Common myeloid progenitor, CD34-positive (primary cell): ENCODE measurements at regions not wholly inside any gene's neighbourhood (a gene's known extent, or its start where the extent isn't known, plus 50 kb on each side); places are given as distances from the start of the nearest gene placed in this dataset.
A peak's percentile ranks its signal among the peaks of the same experiment; 100 is the strongest.

Source experiments
- CTCF ChIA-PET: fragments of 350-600 bp; sonication (Branson Sonifier 250); formaldehyde crosslinking; loops from one replicate; lab custom pipeline; 2021; ENCODE audit warnings: antibody characterized with exemption; lab: Charles Lee
- POLR2A ChIA-PET: fragments of 350-600 bp; sonication (Branson Sonifier 250); formaldehyde crosslinking; loops from one replicate; lab custom pipeline; 2021; ENCODE audit warnings: antibody characterized with exemption; lab: Charles Lee
- DNase-seq, 3 donors: peaks; one replicate each; pipeline versions ENCODE4 v3.0.0 to v3.0.0-alpha.2; 2013
- H3K27ac ChIP-seq, 2 experiments: 1 replicate in 1 of 2; 2 replicates in 1 of 2; pipeline ENCODE4 v1.7.0; 2013; ENCODE audit warnings: inconsistent platforms in 2 of 2, low read length in 2 of 2, mild to moderate bottlenecking in 2 of 2, low read depth in 1 of 2, moderate library complexity in 1 of 2; ENCODE audit not compliant: severe bottlenecking in 2 of 2, insufficient read depth in 1 of 2, poor library complexity in 1 of 2
- H3K27me3 ChIP-seq, 5 experiments: replicated peaks in 2 of 5; 1 replicate in 3 of 5; 2 replicates in 2 of 5; pipeline versions ENCODE4 v1.6.1 to v1.7.0; 2013; ENCODE audit warnings: low read length in 4 of 5, mild to moderate bottlenecking in 2 of 5, moderate library complexity in 2 of 5, inconsistent platforms in 1 of 5; ENCODE audit not compliant: insufficient read depth in 5 of 5, control insufficient read depth in 4 of 5
- H3K36me3 ChIP-seq, 4 experiments: 1 replicate in 2 of 4; 2 replicates in 2 of 4; pipeline versions ENCODE4 v1.6.1 to v1.7.0; 2013; ENCODE audit warnings: low read length in 3 of 4, control low read depth in 1 of 4, mild to moderate bottlenecking in 1 of 4; ENCODE audit not compliant: control insufficient read depth in 4 of 4, insufficient read depth in 4 of 4
- H3K4me1 ChIP-seq, 4 experiments: 1 replicate in 3 of 4; 2 replicates in 1 of 4; pipeline versions ENCODE4 v1.6.1 to v1.7.1; 2013; ENCODE audit warnings: low read length in 3 of 4, mild to moderate bottlenecking in 3 of 4, control low read depth in 1 of 4, inconsistent platforms in 1 of 4, moderate library complexity in 1 of 4; ENCODE audit not compliant: control insufficient read depth in 4 of 4, insufficient read depth in 4 of 4; ENCODE audit errors: control extremely low read depth in 1 of 4
- H3K4me3 ChIP-seq, 7 experiments: 1 replicate in 4 of 7; 2 replicates in 3 of 7; pipeline versions ENCODE4 v1.5.1 to v1.7.0; 2013; ENCODE audit warnings: mild to moderate bottlenecking in 7 of 7, low read length in 6 of 7, moderate library complexity in 6 of 7, inconsistent platforms in 2 of 7, low read depth in 2 of 7, control low read depth in 1 of 7; ENCODE audit not compliant: insufficient read depth in 4 of 7, control insufficient read depth in 1 of 7; ENCODE audit errors: extremely low read depth in 1 of 7
- H3K9me3 ChIP-seq, 5 experiments: 1 replicate in 4 of 5; 2 replicates in 1 of 5; pipeline versions ENCODE4 v1.6.1 to v1.7.1; 2013; ENCODE audit warnings: low read length in 4 of 5, mild to moderate bottlenecking in 2 of 5, inconsistent platforms in 1 of 5, low read depth in 1 of 5, moderate library complexity in 1 of 5; ENCODE audit not compliant: control insufficient read depth in 4 of 5, insufficient read depth in 2 of 5; ENCODE audit errors: control extremely low read depth in 1 of 5
- WGBS: methylation state at CpG from one replicate; pipeline ENCODE4 v1.1.5; 2013; ENCODE audit not compliant: insufficient coverage; 5-methylcytosine and 5-hydroxymethylcytosine counted together

DNA sequence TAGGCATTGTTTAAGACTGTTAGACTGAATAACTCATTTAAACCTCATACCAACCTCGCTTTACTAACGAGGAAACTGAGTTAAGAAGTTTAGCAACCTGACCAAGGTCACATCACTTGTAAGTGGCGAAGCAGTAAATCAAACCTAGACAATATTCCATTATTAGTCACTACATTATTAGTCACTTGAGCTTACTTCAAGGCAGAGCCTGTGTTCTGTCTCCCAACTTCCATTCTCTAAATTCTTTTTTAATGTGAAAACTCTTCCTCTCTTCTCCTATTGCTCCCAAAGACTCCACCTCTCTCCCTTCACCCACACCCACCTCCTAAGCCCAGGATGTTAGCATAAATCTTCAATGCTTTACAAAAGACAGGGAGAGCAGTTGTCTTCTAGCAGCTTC lies 156.5 kb downstream of the ARL6IP6 start:
- ChIA-PET POLR2A (no interaction called here), CTCF (no interaction called here)
- no peaks in the 10 kb centered on the region for H3K9me3 ChIP-seq
- no peaks in the 10 kb centered on the region for H3K27me3 ChIP-seq
- H3K4me3 ChIP-seq, result no peak overlapping the region
- DNase-seq, result no peak
- no peaks in the 10 kb centered on the region for H3K4me1 ChIP-seq
- H3K27ac ChIP-seq, result no peak overlapping the region
- no peaks in the 10 kb centered on the region for H3K36me3 ChIP-seq
- 97% methylated on average over 3 of the region's 3 CpGs for WGBS

DNA sequence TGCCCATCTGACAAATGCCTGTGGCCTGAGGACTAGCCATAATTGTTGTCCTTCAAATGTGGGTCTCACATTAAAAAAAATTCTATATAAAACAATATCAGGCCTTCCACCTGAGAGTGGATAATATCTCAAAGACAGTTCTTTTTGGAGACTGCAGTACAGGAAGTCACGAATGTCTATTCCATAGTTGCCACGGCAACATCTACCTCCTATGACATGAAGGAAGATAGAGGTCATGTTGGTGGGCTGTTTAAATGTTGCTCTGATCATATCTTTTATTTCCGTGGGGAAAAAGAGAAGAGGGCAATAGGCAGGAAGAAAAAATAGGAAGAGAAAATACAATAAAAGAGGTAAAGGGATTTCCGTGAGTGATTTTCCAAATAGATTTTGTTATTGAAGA lies 151.8 kb downstream of the ARL6IP6 start:
- WGBS, result 83% methylated on average over 4 of the region's 4 CpGs
- Histone ChIP-seq H3K4me3 (no peak overlapping the region), H3K27ac (no peak overlapping the region), H3K4me1 (no peaks in the 10 kb centered on the region), H3K9me3 (no peaks in the 10 kb centered on the region), H3K27me3 (no peaks in the 10 kb centered on the region), H3K36me3 (no peaks in the 10 kb centered on the region)
- ChIA-PET CTCF (no interaction called here), POLR2A (no interaction called here)
- DNase-seq, result no peak

DNA sequence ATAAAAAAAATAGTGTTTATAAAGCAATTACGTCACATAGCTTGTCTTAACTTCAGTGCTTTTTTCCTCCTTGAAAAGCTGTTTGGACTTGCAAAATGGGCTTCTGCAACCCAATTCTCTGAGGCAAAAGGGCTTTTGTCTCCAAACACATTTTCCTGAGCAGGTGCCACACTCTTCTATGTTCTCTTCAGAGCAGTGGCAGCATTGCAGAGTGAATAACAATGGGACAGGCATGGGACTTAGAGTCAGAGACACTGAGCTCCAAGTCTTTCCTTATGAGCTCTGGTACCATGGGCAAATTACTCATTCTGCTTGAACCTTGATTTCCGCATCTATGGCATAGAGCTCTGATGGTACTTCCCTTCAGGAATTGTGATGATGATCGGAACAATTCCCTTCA lies 149.0 kb downstream of the ARL6IP6 start:
- H3K4me1 ChIP-seq, result no peaks in the 10 kb centered on the region
- no peak for DNase-seq
- H3K4me3 ChIP-seq, result no peak overlapping the region
- H3K36me3 ChIP-seq, result no peaks in the 10 kb centered on the region
- POLR2A ChIA-PET, result no interaction called here
- WGBS, result 78% methylated on average over 1 of the region's 3 CpGs
- no peak overlapping the region for H3K27ac ChIP-seq
- CTCF ChIA-PET, result no interaction called here
- H3K27me3 ChIP-seq, result no peaks in the 10 kb centered on the region
- H3K9me3 ChIP-seq, result peaks cover 0 to 10% (median 5%) of the 10 kb centered on the region in 5 experiments

DNA sequence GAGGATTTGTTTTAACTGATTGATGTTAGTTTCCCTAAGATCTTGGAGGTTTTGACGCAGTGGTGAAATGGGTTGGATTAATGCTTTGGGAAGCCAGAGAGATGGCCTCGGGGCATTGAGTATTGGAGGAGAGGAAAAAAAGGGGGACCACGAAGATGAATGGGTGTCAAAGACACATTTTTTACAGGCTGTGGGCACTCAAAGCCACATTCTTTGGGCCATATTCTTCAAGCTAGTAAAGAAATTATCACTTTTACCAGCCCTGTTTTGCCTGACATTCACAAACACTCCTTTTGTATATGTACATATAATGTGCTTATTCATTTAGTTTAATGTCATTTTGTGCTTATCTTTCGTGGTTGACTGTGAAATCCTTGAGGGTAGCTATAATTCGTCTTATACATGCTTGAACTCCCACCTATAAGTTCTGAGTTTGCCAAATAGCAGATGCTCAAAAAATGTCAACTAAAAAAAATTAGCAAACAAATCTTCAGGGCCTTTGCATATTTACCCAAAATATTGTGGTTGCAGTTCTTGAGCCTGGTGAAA lies 146.3 kb downstream of the ARL6IP6 start:
- H3K36me3 ChIP-seq, result no peaks in the 10 kb centered on the region
- H3K27ac ChIP-seq, result no peak overlapping the region
- H3K27me3 ChIP-seq, result no peaks in the 10 kb centered on the region
- no peak overlapping the region for H3K4me3 ChIP-seq
- no peak for DNase-seq
- POLR2A ChIA-PET, result no interaction called here
- CTCF ChIA-PET, result no interaction called here
- peaks cover 0 to 15% (median 5%) of the 10 kb centered on the region in 5 experiments for H3K9me3 ChIP-seq
- H3K4me1 ChIP-seq, result no peaks in the 10 kb centered on the region
- WGBS, result no CpG with 5 or more reads among the region's 5 CpGs

DNA sequence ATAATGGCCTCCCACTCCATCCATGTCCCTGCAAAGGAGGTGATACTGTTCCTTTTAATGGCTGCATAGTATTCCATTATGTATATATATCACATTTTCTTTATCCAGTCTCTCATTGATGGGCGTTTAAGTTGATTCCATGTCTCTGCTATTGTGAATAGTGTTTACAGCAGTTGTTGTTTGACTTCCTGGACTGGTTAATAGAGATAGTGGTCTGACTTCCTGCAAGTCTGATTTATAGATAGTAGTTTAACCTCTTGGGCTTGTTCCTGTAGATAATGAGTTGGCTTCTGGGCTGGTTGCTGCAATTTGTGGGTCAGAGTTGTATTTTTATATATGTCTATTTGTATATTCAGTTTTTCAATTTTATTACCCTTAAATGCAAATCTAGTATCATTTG lies 145.4 kb downstream of the ARL6IP6 start:
- H3K9me3 ChIP-seq, result peaks cover 0 to 15% (median 5%) of the 10 kb centered on the region in 5 experiments
- H3K27me3 ChIP-seq, result no peaks in the 10 kb centered on the region
- no peaks in the 10 kb centered on the region for H3K36me3 ChIP-seq
- no peaks in the 10 kb centered on the region for H3K4me1 ChIP-seq
- no peak overlapping the region for H3K27ac ChIP-seq
- ChIA-PET POLR2A (no interaction called here), CTCF (no interaction called here)
- DNase-seq, result no peak
- no peak overlapping the region for H3K4me3 ChIP-seq
- no CpG with 5 or more reads among the region's 1 CpG for WGBS

DNA sequence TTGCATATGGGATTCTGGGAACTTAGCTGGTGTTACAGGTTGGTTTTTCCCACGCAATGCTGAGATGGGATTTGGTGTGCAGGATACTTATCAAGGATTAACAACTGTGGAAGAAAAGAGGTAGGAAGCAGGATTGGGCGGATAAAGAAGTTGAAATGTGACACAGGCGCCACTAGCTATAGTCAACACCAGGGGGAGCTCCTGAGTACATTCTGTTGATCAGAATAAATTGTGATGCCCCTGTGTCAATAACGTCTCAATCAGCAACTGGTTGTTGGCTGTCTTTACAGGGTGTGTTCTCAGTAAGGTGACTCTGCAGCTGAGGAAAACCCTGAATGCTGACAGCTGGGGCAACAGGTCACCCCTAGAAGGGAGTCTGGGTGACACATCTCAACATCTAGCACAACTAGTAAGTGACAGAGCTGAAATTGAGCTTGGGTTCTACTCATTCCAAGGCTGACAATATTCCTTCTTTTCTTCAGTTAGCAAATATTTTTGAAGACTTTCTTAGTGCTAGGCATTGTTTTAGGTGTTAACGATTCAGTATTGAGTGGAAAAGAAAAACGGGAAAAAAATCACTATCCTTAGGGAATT lies 143.0 kb downstream of the ARL6IP6 start:
- WGBS, result 61% methylated on average over 4 of the region's 6 CpGs
- Histone ChIP-seq H3K27ac (no peak overlapping the region), H3K27me3 (no peaks in the 10 kb centered on the region), H3K9me3 (peaks cover 0 to 15% (median 5%) of the 10 kb centered on the region in 5 experiments), H3K36me3 (no peaks in the 10 kb centered on the region), H3K4me1 (no peaks in the 10 kb centered on the region), H3K4me3 (no peak overlapping the region)
- POLR2A ChIA-PET, result no interaction called here
- CTCF ChIA-PET, result interaction anchor here (0.6 to 1.4 kb wide), 5 partner anchors 11 to 659 kb away, joined by 3 read pairs; no protein-coding TSS in a partner anchor
- DNase-seq, result peak; percentile 5 to 9 (median 7)

DNA sequence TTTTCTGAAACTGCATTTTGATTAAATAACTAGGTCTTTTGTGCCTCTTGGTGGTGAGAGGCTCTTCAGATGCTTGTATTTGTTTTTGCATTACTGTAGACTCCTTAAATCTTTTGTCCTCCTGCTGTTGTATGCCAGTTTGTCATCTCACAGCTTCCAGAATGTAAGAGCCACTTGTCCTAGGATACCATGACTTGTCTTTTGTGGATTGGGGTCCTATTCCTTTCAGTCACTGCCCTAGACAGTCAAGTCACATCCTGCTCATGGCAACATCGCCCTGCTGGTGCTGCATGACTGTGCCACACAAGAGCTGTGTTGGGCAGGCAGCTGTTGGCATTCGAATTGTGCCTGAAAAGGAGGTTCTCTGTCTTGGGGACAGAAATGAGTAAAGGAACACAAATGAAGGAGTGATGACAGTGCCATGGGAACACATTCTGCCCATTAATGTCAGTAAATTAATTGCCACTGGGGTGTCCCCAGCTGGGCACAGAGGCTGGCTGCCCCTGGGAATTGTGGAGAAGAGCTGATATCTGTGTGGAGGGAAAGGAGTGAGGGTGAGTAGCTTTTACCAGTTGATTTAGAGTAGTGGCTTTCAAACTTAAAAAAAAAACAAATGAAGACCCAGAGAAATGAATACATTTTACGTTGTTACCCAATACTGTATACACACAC lies 140.3 kb downstream of the ARL6IP6 start:
- Histone ChIP-seq H3K4me3 (no peak overlapping the region), H3K27me3 (no peaks in the 10 kb centered on the region), H3K9me3 (peaks cover 0 to 11% (median 3%) of the 10 kb centered on the region in 5 experiments), H3K4me1 (no peaks in the 10 kb centered on the region), H3K36me3 (no peaks in the 10 kb centered on the region), H3K27ac (no peak overlapping the region)
- DNase-seq, result no peak
- WGBS, result 100% methylated on average over 2 of the region's 3 CpGs
- ChIA-PET CTCF (no interaction called here), POLR2A (no interaction called here)
